ENCODE measurements at regions not wholly inside any gene's neighbourhood (a gene's known extent, or its start where the extent isn't known, plus 50 kb on each side); places are given as distances from the start of the nearest gene placed in this dataset.

GRCh38 chr6:19041906-19042305 is 654.8 kb downstream of the RNF144B start:
- peaks cover 0 to 29% (median 21%) of the 10 kb centered on the region in 4 donors for H3K4me1 ChIP-seq
- no peak for DNase-seq (ENCODE audit: extremely low spot score)
- H3K27ac ChIP-seq (replicated peaks in 1 of 4) = peak overlapping the region; percentile 58 to 66 (median 64)
- no peaks in the 10 kb centered on the region for H3K36me3 ChIP-seq
- WGBS = 60% methylated on average over 6 of the region's 6 CpGs
- TF ChIP-seq POLR2AphosphoS5 (IDR thresholded peaks at IDR 0.05) (no peak), POLR2A (IDR thresholded peaks at IDR 0.05; ENCODE audit: low read depth) (no peak), EP300 (IDR thresholded peaks at IDR 0.05) (no peak)
- TF ChIP-seq, protein P1, sequence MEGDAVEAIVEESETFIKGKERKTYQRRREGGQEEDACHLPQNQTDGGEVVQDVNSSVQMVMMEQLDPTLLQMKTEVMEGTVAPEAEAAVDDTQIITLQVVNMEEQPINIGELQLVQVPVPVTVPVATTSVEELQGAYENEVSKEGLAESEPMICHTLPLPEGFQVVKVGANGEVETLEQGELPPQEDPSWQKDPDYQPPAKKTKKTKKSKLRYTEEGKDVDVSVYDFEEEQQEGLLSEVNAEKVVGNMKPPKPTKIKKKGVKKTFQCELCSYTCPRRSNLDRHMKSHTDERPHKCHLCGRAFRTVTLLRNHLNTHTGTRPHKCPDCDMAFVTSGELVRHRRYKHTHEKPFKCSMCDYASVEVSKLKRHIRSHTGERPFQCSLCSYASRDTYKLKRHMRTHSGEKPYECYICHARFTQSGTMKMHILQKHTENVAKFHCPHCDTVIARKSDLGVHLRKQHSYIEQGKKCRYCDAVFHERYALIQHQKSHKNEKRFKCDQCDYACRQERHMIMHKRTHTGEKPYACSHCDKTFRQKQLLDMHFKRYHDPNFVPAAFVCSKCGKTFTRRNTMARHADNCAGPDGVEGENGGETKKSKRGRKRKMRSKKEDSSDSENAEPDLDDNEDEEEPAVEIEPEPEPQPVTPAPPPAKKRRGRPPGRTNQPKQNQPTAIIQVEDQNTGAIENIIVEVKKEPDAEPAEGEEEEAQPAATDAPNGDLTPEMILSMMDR (IDR thresholded peaks at IDR 0.05) = no peak
- no peaks in the 10 kb centered on the region for H3K27me3 ChIP-seq
- intact Hi-C loops (cut with DNase I) = no loop called here
- no peaks in the 10 kb centered on the region for H3K9me3 ChIP-seq
- peak overlapping the region in 1 of 4 donors; percentile 0 for H3K4me3 ChIP-seq

DNA sequence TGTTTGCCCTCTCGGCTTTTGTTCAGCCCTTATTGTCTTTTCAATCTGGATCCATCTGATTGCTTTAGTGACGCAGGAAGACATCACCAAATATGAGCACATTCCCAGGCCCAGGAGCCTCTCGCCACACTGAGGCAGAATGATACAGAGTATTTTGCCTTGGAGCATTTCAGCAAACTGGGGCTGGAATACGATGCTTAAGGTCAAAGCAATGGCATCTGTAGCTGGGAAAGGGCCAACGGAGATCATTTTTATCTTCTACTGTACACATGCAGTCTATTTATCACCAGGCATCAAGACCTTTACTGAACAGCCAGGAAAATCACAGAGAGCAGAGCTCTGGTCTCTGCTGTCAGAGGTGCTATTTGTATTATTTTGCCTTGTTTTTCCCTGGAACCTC is 655.3 kb downstream of the RNF144B start:
- peak in 1 of 2 donors; percentile 5 for TF ChIP-seq POLR2AphosphoS5 (IDR thresholded peaks at IDR 0.05)
- TF ChIP-seq, protein P1 (IDR thresholded peaks at IDR 0.05) = no peak
- 15% methylated on average over 5 of the region's 5 CpGs for WGBS
- Histone ChIP-seq H3K27me3 (no peaks in the 10 kb centered on the region), H3K36me3 (no peaks in the 10 kb centered on the region), H3K27ac (replicated peaks in 1 of 4) (peak overlapping the region; percentile 58 to 66 (median 64)), H3K4me3 (peak overlapping the region in 1 of 4 donors; percentile 0), H3K4me1 (peaks cover 0 to 29% (median 21%) of the 10 kb centered on the region in 4 donors), H3K9me3 (no peaks in the 10 kb centered on the region)
- DNase-seq (ENCODE audit: extremely low spot score) = no peak
- intact Hi-C loops (cut with DNase I) = no loop called here

- H3K27ac ChIP-seq (replicated peaks in 1 of 4) = no peak overlapping the region
- intact Hi-C loops (cut with DNase I) = no loop called here
- H3K36me3 ChIP-seq = no peaks in the 10 kb centered on the region
- WGBS = 100% methylated on average over 1 of the region's 3 CpGs
- peaks cover 0 to 18% (median 0%) of the 10 kb centered on the region in 4 donors for H3K9me3 ChIP-seq
- H3K27me3 ChIP-seq = no peaks in the 10 kb centered on the region
- TF ChIP-seq EP300 (IDR thresholded peaks at IDR 0.05) (no peak), POLR2AphosphoS5 (IDR thresholded peaks at IDR 0.05) (no peak)
- no peak overlapping the region for H3K4me3 ChIP-seq
- DNase-seq (ENCODE audit: extremely low spot score) = no peak
- H3K4me1 ChIP-seq = peaks cover 0 to 13% (median 0%) of the 10 kb centered on the region in 4 donors
These were observed 663.6 kb downstream of the RNF144B start for GRCh38 chr6:19050765-19051164.

GRCh38 chr6:19052219-19052618 is 665.1 kb downstream of the RNF144B start:
- H3K9me3 ChIP-seq = peaks cover 0 to 18% (median 0%) of the 10 kb centered on the region in 4 donors
- H3K4me3 ChIP-seq = no peak overlapping the region
- intact Hi-C loops (cut with DNase I) = no loop called here
- H3K36me3 ChIP-seq = no peaks in the 10 kb centered on the region
- H3K27me3 ChIP-seq = no peaks in the 10 kb centered on the region
- TF ChIP-seq, protein P1 (IDR thresholded peaks at IDR 0.05) = no peak
- TF ChIP-seq EP300 (IDR thresholded peaks at IDR 0.05) (no peak), POLR2A (IDR thresholded peaks at IDR 0.05; ENCODE audit: low read depth) (no peak), POLR2AphosphoS5 (IDR thresholded peaks at IDR 0.05) (no peak)
- H3K4me1 ChIP-seq = peaks cover 0 to 13% (median 0%) of the 10 kb centered on the region in 4 donors
- WGBS = 17% methylated on average over 1 of the region's 1 CpG
- no peak for DNase-seq (ENCODE audit: extremely low spot score)
- no peak overlapping the region for H3K27ac ChIP-seq (replicated peaks in 1 of 4)

- WGBS = 37% methylated on average over 4 of the region's 4 CpGs
- no peaks in the 10 kb centered on the region for H3K27me3 ChIP-seq
These were observed 672.0 kb downstream of the RNF144B start for GRCh38 chr6:19059102-19059501.

More at GRCh38 chr6:19059102-19059501, 672.0 kb downstream of the RNF144B start:
- no peak for DNase-seq (ENCODE audit: extremely low spot score)
- Histone ChIP-seq H3K4me3 (no peak overlapping the region), H3K27ac (replicated peaks in 1 of 4) (no peak overlapping the region), H3K4me1 (no peaks in the 10 kb centered on the region), H3K9me3 (peaks cover 0 to 10% (median 1%) of the 10 kb centered on the region in 4 donors), H3K36me3 (no peaks in the 10 kb centered on the region)
- intact Hi-C loops (cut with DNase I) = no loop called here
- TF ChIP-seq POLR2AphosphoS5 (IDR thresholded peaks at IDR 0.05) (no peak), EP300 (IDR thresholded peaks at IDR 0.05) (no peak), POLR2A (IDR thresholded peaks at IDR 0.05; ENCODE audit: low read depth) (no peak)
- TF ChIP-seq, protein P1 (IDR thresholded peaks at IDR 0.05) = no peak

All from esophagus muscularis mucosa (tissue), 4 donors.